HCT116 (cell line): ENCODE measurements at regions not wholly inside any gene's neighbourhood (a gene's known extent, or its start where the extent isn't known, plus 50 kb on each side); places are given as distances from the start of the nearest gene placed in this dataset.

Source experiments
- ATAC-seq: fragments of 200-7000 bp; cut with Tn5 transposase; 2 replicates; pipeline ENCODE4 v1.9.1; 2020; ENCODE audit warnings: mild to moderate bottlenecking, moderate library complexity
- BruUV-seq: library from RNA; stranded (reverse); fragments of 400-500 nt; replicated peaks from 2 replicates; lab custom pipeline; 2021; lab: Mats Ljungman, UMichigan
- CTCF ChIA-PET: fragments of 300-600 bp; sonication (Branson Sonifier 250); formaldehyde crosslinking; loops from one replicate; lab custom pipeline; 2021; ENCODE audit warnings: antibody characterized with exemption; lab: Charles Lee
- POLR2A ChIA-PET: fragments of 300-600, 350-600 bp; sonication (Branson Sonifier 250); formaldehyde crosslinking; loops from one replicate; lab custom pipeline; 2021; ENCODE audit warnings: antibody characterized with exemption; lab: Charles Lee
- RAD21 ChIA-PET, 2 experiments: fragments of 300-600 bp; sonication (Branson Sonifier 250); formaldehyde crosslinking; loops; one replicate each; lab custom pipeline; 2023; ENCODE audit warnings: low total read pairs in 2 of 2; ENCODE audit not compliant: uncharacterized antibody in 2 of 2, unreplicated experiment in 2 of 2, low non-redundant PET in 1 of 2; lab: Charles Lee
- DNase-seq: peaks from one replicate; pipeline ENCODE4 v3.0.0-alpha.2; 2010; ENCODE audit warnings: low read depth, low spot score
- H2AFZ ChIP-seq: fragments of 200-600 bp; shearing (Covaris generic), sonication (generic); 2 replicates; pipeline ENCODE4 v1.6.1; 2017; ENCODE audit warnings: low read depth, mixed run types, mixed read lengths, antibody characterized with exemption, low read length; ENCODE audit not compliant: poor library complexity, severe bottlenecking
- H3K27ac ChIP-seq: 2 replicates; pipeline ENCODE4 v1.5.1; 2012; ENCODE audit warnings: low read depth, low read length
- H3K27me3 ChIP-seq: fragments of 200-600 bp; sonication (generic); 2 replicates; pipeline ENCODE4 v1.6.1; 2016; ENCODE audit warnings: mixed run types, low read length, mixed read lengths; ENCODE audit not compliant: insufficient read depth
- H3K36me3 ChIP-seq, 2 experiments: fragments of 200-500 bp in 1 of 2; fragments of 200-600 bp in 1 of 2; sonication (Bioruptor generic) in 1 of 2; sonication (generic) in 1 of 2; 2 replicates each; pipeline versions ENCODE4 v1.5.1 to v1.6.1; 2014 to 2016; ENCODE audit warnings: low read length in 2 of 2, inconsistent platforms in 1 of 2, mixed read lengths in 1 of 2, mixed run types in 1 of 2; ENCODE audit not compliant: insufficient read depth in 2 of 2, control insufficient read depth in 1 of 2
- H3K4me1 ChIP-seq, 2 experiments: fragments of 200-600 bp in 1 of 2; sonication (generic) in 1 of 2; 2 replicates each; pipeline versions ENCODE4 v1.5.1 to v1.6.1; 2012 to 2017; ENCODE audit warnings: low read length in 2 of 2, inconsistent platforms in 1 of 2, mild to moderate bottlenecking in 1 of 2, mixed read lengths in 1 of 2, mixed run types in 1 of 2, moderate library complexity in 1 of 2; ENCODE audit not compliant: insufficient read depth in 2 of 2, control insufficient read depth in 1 of 2
- H3K4me2 ChIP-seq: fragments of 200-600 bp; sonication (generic); 2 replicates; pipeline ENCODE4 v1.6.1; 2017; ENCODE audit warnings: mixed run types, low read length, mixed read lengths
- H3K4me3 ChIP-seq, 2 experiments: fragments of 200-600 bp in 1 of 2; sonication (generic) in 1 of 2; replicated peaks in 1 of 2; 2 replicates each; pipeline ENCODE4 v1.5.1; 2011 to 2016; ENCODE audit warnings: low read length in 2 of 2, control low read depth in 1 of 2, low read depth in 1 of 2, mild to moderate bottlenecking in 1 of 2, mixed read lengths in 1 of 2, mixed run types in 1 of 2
- H3K79me2 ChIP-seq: fragments of 200-600 bp; sonication (generic); 2 replicates; pipeline ENCODE4 v1.6.1; 2017; ENCODE audit warnings: mild to moderate bottlenecking, mixed run types, low read length, moderate library complexity, mixed read lengths; ENCODE audit not compliant: insufficient read depth
- H3K9ac ChIP-seq: fragments of 200-600 bp; sonication (generic); 2 replicates; pipeline ENCODE4 v1.6.1; 2016; ENCODE audit warnings: low read length, mixed read lengths
- H3K9me2 ChIP-seq: fragments of 200-600 bp; sonication (generic), shearing (Covaris generic); 2 replicates; pipeline ENCODE4 v1.6.1; 2017; ENCODE audit warnings: mixed run types, mild to moderate bottlenecking, moderate library complexity; ENCODE audit not compliant: insufficient read depth
- H3K9me3 ChIP-seq, 2 experiments: fragments of 200-500 bp in 1 of 2; fragments of 200-600 bp in 1 of 2; sonication (Bioruptor generic) in 1 of 2; sonication (generic) in 1 of 2; 2 replicates each; pipeline ENCODE4 v1.6.1; 2014 to 2017; ENCODE audit warnings: low read length in 2 of 2, mixed read lengths in 2 of 2, inconsistent platforms in 1 of 2, low read depth in 1 of 2, mild to moderate bottlenecking in 1 of 2, mixed run types in 1 of 2, moderate library complexity in 1 of 2; ENCODE audit not compliant: control insufficient read depth in 1 of 2, insufficient read depth in 1 of 2
- H4K20me1 ChIP-seq: fragments of 200-600 bp; sonication (generic), shearing (Covaris generic); 2 replicates; pipeline ENCODE4 v1.6.1; 2017; ENCODE audit warnings: mixed run types, mild to moderate bottlenecking, moderate library complexity; ENCODE audit not compliant: insufficient read depth
- ATF3 ChIP-seq: IDR thresholded peaks from 2 replicates; pipeline ENCODE4 v1.6.1; 2012
- CBX3 ChIP-seq: IDR thresholded peaks from 2 replicates; pipeline ENCODE4 v1.6.1; 2012; ENCODE audit warnings: low read depth
- CEBPB ChIP-seq: IDR thresholded peaks from 2 replicates; pipeline ENCODE4 v1.6.1; 2012; ENCODE audit warnings: low read depth
- EGR1 ChIP-seq: IDR thresholded peaks from 2 replicates; pipeline ENCODE4 v1.6.1; 2012; ENCODE audit warnings: low read depth
- ELF1 ChIP-seq: IDR thresholded peaks from 2 replicates; pipeline ENCODE4 v1.6.1; 2012; ENCODE audit warnings: low read depth, borderline replicate concordance
- EZH2 ChIP-seq: fragments of 200-600 bp; sonication (generic); IDR thresholded peaks from 2 replicates; pipeline ENCODE4 v1.6.1; 2017; ENCODE audit warnings: antibody characterized with exemption, mixed run types
- EZH2phosphoT487 ChIP-seq: fragments of 200-600 bp; IDR thresholded peaks from 2 replicates; pipeline ENCODE4 v1.6.1; 2018; ENCODE audit warnings: antibody characterized with exemption, borderline replicate concordance
- FOSL1 ChIP-seq: IDR thresholded peaks from 2 replicates; pipeline ENCODE4 v1.6.1; 2012; ENCODE audit warnings: low read depth
- JUND ChIP-seq: IDR thresholded peaks from 2 replicates; pipeline ENCODE4 v1.6.1; 2012
- POLR2AphosphoS5 ChIP-seq: IDR thresholded peaks from 2 replicates; pipeline ENCODE4 v1.6.1; 2011; ENCODE audit warnings: mild to moderate bottlenecking, low read depth, low read length, moderate library complexity
- RAD21 ChIP-seq: IDR thresholded peaks from 2 replicates; pipeline ENCODE4 v1.6.1; 2012; ENCODE audit warnings: low read depth, mild to moderate bottlenecking
- SIN3A ChIP-seq: IDR thresholded peaks from 2 replicates; pipeline ENCODE4 v1.6.1; 2012; ENCODE audit warnings: low read depth
- SP1 ChIP-seq: IDR thresholded peaks from 2 replicates; pipeline ENCODE4 v1.6.1; 2012; ENCODE audit warnings: low read depth
- SRF ChIP-seq: IDR thresholded peaks from 2 replicates; pipeline ENCODE4 v1.6.1; 2012; ENCODE audit warnings: low read depth
- TCF7L2 ChIP-seq: IDR thresholded peaks from 2 replicates; pipeline ENCODE4 v1.7.0; 2011; ENCODE audit warnings: borderline replicate concordance, inconsistent platforms; ENCODE audit not compliant: insufficient read depth, insufficient read length; ENCODE audit errors: extremely low read depth
- ZBTB33 ChIP-seq: IDR thresholded peaks from 2 replicates; pipeline ENCODE4 v1.6.1; 2011; ENCODE audit warnings: mild to moderate bottlenecking, low read length, moderate library complexity; ENCODE audit not compliant: insufficient replicate concordance; ENCODE audit errors: extremely low read depth
- ZFX ChIP-seq: fragments of 450-650 bp; IDR thresholded peaks from 2 replicates; pipeline ENCODE4 v1.6.1; 2017
- ZNF274 ChIP-seq: fragments of 200-500 bp; sonication (Bioruptor generic); IDR thresholded peaks from 2 replicates; pipeline ENCODE4 v1.6.1; 2014; ENCODE audit warnings: mild to moderate bottlenecking, low read depth, low read length, inconsistent platforms
- intact Hi-C: fragments of 100-400 bp; cut with micrococcal nuclease; formaldehyde crosslinking; loops from 2 replicates; pipeline ENCODE4 v1.10.0; 2022
- TF ChIP-seq, protein P1 (sequence below): IDR thresholded peaks from 2 replicates; pipeline ENCODE4 v1.6.1; 2012; ENCODE audit warnings: low read depth
- TF ChIP-seq, protein P2 (sequence below): IDR thresholded peaks from 2 replicates; pipeline ENCODE4 v1.6.1; 2012
- TF ChIP-seq, protein P3 (sequence below), 3 experiments: fragments of 200-600 bp in 1 of 3; sonication (generic) in 1 of 3; IDR thresholded peaks in 2 of 3; conservative IDR thresholded peaks in 1 of 3; 2 replicates each; pipeline ENCODE4 v1.5.1; 2012 to 2017; ENCODE audit warnings: low read depth in 2 of 3, low read length in 2 of 3, antibody characterized with exemption in 1 of 3, borderline replicate concordance in 1 of 3, control low read depth in 1 of 3, mild to moderate bottlenecking in 1 of 3, mixed read lengths in 1 of 3, mixed run types in 1 of 3, moderate library complexity in 1 of 3; ENCODE audit not compliant: insufficient read depth in 1 of 3

- H3K27me3 ChIP-seq = peaks cover 32% of the 10 kb centered on the region; the same call in 1 of the 2 replicates
- H2AFZ ChIP-seq = no peak overlapping the region
- no peak overlapping the region for H3K27ac ChIP-seq
- TF ChIP-seq CBX3 (peak; percentile 75), EZH2 (no peak), ZNF274 (no peak), ELF1 (no peak), TCF7L2 (peak; percentile 34), ZBTB33 (no peak), SP1 (peak; percentile 95), FOSL1 (peak; percentile 97), SRF (peak; percentile 76), EZH2phosphoT487 (no peak), RAD21 (peak; percentile 22; the same call in 1 of the 2 replicates), JUND (peak; percentile 94), EGR1 (no peak), ZFX (no peak), ATF3 (no peak), POLR2AphosphoS5 (peak; percentile 59), SIN3A (peak; percentile 68), CEBPB (peak; percentile 83)
- TF ChIP-seq, protein P1, sequence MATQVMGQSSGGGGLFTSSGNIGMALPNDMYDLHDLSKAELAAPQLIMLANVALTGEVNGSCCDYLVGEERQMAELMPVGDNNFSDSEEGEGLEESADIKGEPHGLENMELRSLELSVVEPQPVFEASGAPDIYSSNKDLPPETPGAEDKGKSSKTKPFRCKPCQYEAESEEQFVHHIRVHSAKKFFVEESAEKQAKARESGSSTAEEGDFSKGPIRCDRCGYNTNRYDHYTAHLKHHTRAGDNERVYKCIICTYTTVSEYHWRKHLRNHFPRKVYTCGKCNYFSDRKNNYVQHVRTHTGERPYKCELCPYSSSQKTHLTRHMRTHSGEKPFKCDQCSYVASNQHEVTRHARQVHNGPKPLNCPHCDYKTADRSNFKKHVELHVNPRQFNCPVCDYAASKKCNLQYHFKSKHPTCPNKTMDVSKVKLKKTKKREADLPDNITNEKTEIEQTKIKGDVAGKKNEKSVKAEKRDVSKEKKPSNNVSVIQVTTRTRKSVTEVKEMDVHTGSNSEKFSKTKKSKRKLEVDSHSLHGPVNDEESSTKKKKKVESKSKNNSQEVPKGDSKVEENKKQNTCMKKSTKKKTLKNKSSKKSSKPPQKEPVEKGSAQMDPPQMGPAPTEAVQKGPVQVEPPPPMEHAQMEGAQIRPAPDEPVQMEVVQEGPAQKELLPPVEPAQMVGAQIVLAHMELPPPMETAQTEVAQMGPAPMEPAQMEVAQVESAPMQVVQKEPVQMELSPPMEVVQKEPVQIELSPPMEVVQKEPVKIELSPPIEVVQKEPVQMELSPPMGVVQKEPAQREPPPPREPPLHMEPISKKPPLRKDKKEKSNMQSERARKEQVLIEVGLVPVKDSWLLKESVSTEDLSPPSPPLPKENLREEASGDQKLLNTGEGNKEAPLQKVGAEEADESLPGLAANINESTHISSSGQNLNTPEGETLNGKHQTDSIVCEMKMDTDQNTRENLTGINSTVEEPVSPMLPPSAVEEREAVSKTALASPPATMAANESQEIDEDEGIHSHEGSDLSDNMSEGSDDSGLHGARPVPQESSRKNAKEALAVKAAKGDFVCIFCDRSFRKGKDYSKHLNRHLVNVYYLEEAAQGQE = no peak
- TF ChIP-seq, protein P2, sequence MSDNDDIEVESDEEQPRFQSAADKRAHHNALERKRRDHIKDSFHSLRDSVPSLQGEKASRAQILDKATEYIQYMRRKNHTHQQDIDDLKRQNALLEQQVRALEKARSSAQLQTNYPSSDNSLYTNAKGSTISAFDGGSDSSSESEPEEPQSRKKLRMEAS = peak; percentile 27; the same call in 1 of the 2 replicates
- TF ChIP-seq, protein P3, sequence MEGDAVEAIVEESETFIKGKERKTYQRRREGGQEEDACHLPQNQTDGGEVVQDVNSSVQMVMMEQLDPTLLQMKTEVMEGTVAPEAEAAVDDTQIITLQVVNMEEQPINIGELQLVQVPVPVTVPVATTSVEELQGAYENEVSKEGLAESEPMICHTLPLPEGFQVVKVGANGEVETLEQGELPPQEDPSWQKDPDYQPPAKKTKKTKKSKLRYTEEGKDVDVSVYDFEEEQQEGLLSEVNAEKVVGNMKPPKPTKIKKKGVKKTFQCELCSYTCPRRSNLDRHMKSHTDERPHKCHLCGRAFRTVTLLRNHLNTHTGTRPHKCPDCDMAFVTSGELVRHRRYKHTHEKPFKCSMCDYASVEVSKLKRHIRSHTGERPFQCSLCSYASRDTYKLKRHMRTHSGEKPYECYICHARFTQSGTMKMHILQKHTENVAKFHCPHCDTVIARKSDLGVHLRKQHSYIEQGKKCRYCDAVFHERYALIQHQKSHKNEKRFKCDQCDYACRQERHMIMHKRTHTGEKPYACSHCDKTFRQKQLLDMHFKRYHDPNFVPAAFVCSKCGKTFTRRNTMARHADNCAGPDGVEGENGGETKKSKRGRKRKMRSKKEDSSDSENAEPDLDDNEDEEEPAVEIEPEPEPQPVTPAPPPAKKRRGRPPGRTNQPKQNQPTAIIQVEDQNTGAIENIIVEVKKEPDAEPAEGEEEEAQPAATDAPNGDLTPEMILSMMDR (IDR thresholded peaks at IDR 0.05 in 2 of 3, conservative IDR thresholded peaks at IDR 0.05 in 1 of 3; ENCODE audit: borderline replicate concordance in 1 of 3, insufficient read depth in 1 of 3, low read depth in 2 of 3, low read length in 2 of 3) = no peak
- peak overlapping the region; percentile 56 for H3K4me2 ChIP-seq
- BruUV-seq = no TSS peak
- DNase-seq (peak; percentile 73), ATAC-seq (peak; percentile 80)
- intact Hi-C loops = no loop called here
- H3K4me1 ChIP-seq = peaks cover 6 to 31% of the 10 kb centered on the region in 2 experiments
- H3K36me3 ChIP-seq = no peaks in the 10 kb centered on the region
- H4K20me1 ChIP-seq = no peaks in the 10 kb centered on the region
- RAD21 ChIA-PET = no interaction called here
- no peak overlapping the region for H3K9ac ChIP-seq
- H3K9me2 ChIP-seq = no peaks in the 10 kb centered on the region
- H3K4me3 ChIP-seq = no peak overlapping the region
- H3K9me3 ChIP-seq = no peaks in the 10 kb centered on the region
- CTCF ChIA-PET = interaction anchor here (1.4 kb wide), 1 partner anchor 36 kb away, joined by 3 read pairs; no protein-coding TSS in a partner anchor
- POLR2A ChIA-PET = no interaction called here
- no peaks in the 10 kb centered on the region for H3K79me2 ChIP-seq
Measured at GRCh38 chr11:13837286-13837685, 125.2 kb upstream of the SPON1 start.
